Psoas muscle (tissue), 7 donors: ENCODE measurements at regions not wholly inside any gene's neighbourhood (a gene's known extent, or its start where the extent isn't known, plus 50 kb on each side); places are given as distances from the start of the nearest gene placed in this dataset.

Source experiments
- ATAC-seq, 4 donors: fragments of 200-7000 bp; cut with Tn5 transposase; one replicate each; pipeline ENCODE4 v1.9.1; 2020; ENCODE audit warnings: moderate library complexity in 3 of 4, mild to moderate bottlenecking in 2 of 4
- DNase-seq, 2 donors: peaks; one replicate each; pipeline ENCODE4 v3.0.0-alpha.2; 2020
- H3K27ac ChIP-seq: fragments of 200-600 bp; one replicate; pipeline ENCODE4 v1.8.0; 2022
- H3K27me3 ChIP-seq, 3 donors: fragments of 200-600 bp in 1 of 3; one replicate each; pipeline versions ENCODE4 v1.6.1 to v1.8.0; 2013 to 2022; ENCODE audit warnings: low read length in 2 of 3, mild to moderate bottlenecking in 2 of 3, moderate library complexity in 1 of 3; ENCODE audit not compliant: insufficient read depth in 3 of 3
- H3K36me3 ChIP-seq, 2 donors: fragments of 200-600 bp in 1 of 2; one replicate each; pipeline versions ENCODE4 v1.6.1 to v1.8.0; 2013 to 2022; ENCODE audit warnings: low read depth in 1 of 2, mild to moderate bottlenecking in 1 of 2, moderate library complexity in 1 of 2; ENCODE audit not compliant: insufficient read depth in 1 of 2
- H3K4me1 ChIP-seq: fragments of 200-600 bp; one replicate; pipeline ENCODE4 v1.8.0; 2022
- H3K4me3 ChIP-seq: fragments of 200-600 bp; one replicate; pipeline ENCODE4 v1.8.0; 2022; ENCODE audit warnings: mild to moderate bottlenecking
- H3K9me3 ChIP-seq: fragments of 200-600 bp; one replicate; pipeline ENCODE4 v1.8.0; 2022
- CTCF ChIP-seq: fragments of 200-600 bp; IDR thresholded peaks from one replicate; pipeline ENCODE4 v1.8.0; 2022; ENCODE audit warnings: antibody characterized with exemption
- WGBS, 3 donors: extraction: QIAGEN DNeasy Blood & Tissue Kit; methylation state at CpG; one replicate each; pipeline versions ENCODE4 v1.1.6 to v1.1.7; 2013; 5-methylcytosine and 5-hydroxymethylcytosine counted together
- intact Hi-C, 2 donors: fragments of 100-400 bp; cut with DNase I; formaldehyde crosslinking; loops; one replicate each; pipeline versions ENCODE4 v1.11.0 to v1.14.2; 2022
- donor health status: healthy with polysubstance abuse.
- donor health status: DM: no; HTN: no; CAD: no; lungs with moderate emphysema.
- donor health status: Bipolar disorder and iron deficiency.
- donor health status: healthy.
- donor health status: DM: yes; HTN: yes; CAD: no.
- donor health status: DM: no; HTN: no; CAD: no.
- donor health status: DM: yes; HTN: yes; CAD: no.

- ATAC-seq: no peak
- H3K9me3 ChIP-seq: no peaks in the 10 kb centered on the region
- intact Hi-C loops: no loop called here
- H3K27me3 ChIP-seq: peaks cover 0 to 3% (median 0%) of the 10 kb centered on the region in 3 donors
- 58 to 65% (median 61%) methylated on average over 7 of the region's 7 CpGs for WGBS, 3 donors
- H3K4me3 ChIP-seq: no peak overlapping the region
- no peaks in the 10 kb centered on the region for H3K4me1 ChIP-seq
- TF ChIP-seq CTCF: no peak
- DNase-seq: no peak
- H3K27ac ChIP-seq: no peak overlapping the region
- no peaks in the 10 kb centered on the region for H3K36me3 ChIP-seq
Observed at GRCh38 chr17:15092762-15093161, 172.4 kb downstream of the PMP22 start.

GRCh38 chr17:15092261-15092660, 172.9 kb downstream of the PMP22 start:
- 80 to 84% (median 81%) methylated on average over 2 of the region's 2 CpGs for WGBS, 3 donors
- no peak for ATAC-seq

GRCh38 chr17:15091825-15092224, 173.3 kb downstream of the PMP22 start:
- intact Hi-C loops: no loop called here
- TF ChIP-seq CTCF: no peak
- ATAC-seq: no peak

More at GRCh38 chr17:15092261-15092660, 172.9 kb downstream of the PMP22 start:
- Histone ChIP-seq H3K4me1 (no peaks in the 10 kb centered on the region), H3K36me3 (no peaks in the 10 kb centered on the region), H3K4me3 (no peak overlapping the region), H3K27ac (no peak overlapping the region), H3K27me3 (peaks cover 0 to 6% (median 0%) of the 10 kb centered on the region in 3 donors), H3K9me3 (no peaks in the 10 kb centered on the region)
- DNase-seq: no peak
- intact Hi-C loops: no loop called here
- no peak for TF ChIP-seq CTCF

GRCh38 chr17:15090533-15090932, 174.6 kb downstream of the PMP22 start:
- no peak overlapping the region for H3K4me3 ChIP-seq
- intact Hi-C loops: no loop called here
- H3K27ac ChIP-seq: no peak overlapping the region

More at GRCh38 chr17:15091825-15092224, 173.3 kb downstream of the PMP22 start:
- no peaks in the 10 kb centered on the region for H3K4me1 ChIP-seq
- no peaks in the 10 kb centered on the region for H3K36me3 ChIP-seq
- H3K4me3 ChIP-seq: no peak overlapping the region
- WGBS, 3 donors: 74 to 84% (median 81%) methylated on average over 2 of the region's 2 CpGs
- no peak for DNase-seq
- H3K27ac ChIP-seq: no peak overlapping the region
- H3K9me3 ChIP-seq: no peaks in the 10 kb centered on the region
- peaks cover 0 to 6% (median 0%) of the 10 kb centered on the region in 3 donors for H3K27me3 ChIP-seq

More at GRCh38 chr17:15090533-15090932, 174.6 kb downstream of the PMP22 start:
- DNase-seq (no peak), ATAC-seq (no peak)
- H3K4me1 ChIP-seq: no peaks in the 10 kb centered on the region
- H3K27me3 ChIP-seq: peaks cover 0 to 6% (median 0%) of the 10 kb centered on the region in 3 donors
- no peaks in the 10 kb centered on the region for H3K9me3 ChIP-seq
- WGBS, 3 donors: 89 to 91% (median 91%) methylated on average over 8 of the region's 8 CpGs
- no peak for TF ChIP-seq CTCF
- H3K36me3 ChIP-seq: no peaks in the 10 kb centered on the region
